ENCODE measurements at regions not wholly inside any gene's neighbourhood (a gene's known extent, or its start where the extent isn't known, plus 50 kb on each side); places are given as distances from the start of the nearest gene placed in this dataset.

DNA sequence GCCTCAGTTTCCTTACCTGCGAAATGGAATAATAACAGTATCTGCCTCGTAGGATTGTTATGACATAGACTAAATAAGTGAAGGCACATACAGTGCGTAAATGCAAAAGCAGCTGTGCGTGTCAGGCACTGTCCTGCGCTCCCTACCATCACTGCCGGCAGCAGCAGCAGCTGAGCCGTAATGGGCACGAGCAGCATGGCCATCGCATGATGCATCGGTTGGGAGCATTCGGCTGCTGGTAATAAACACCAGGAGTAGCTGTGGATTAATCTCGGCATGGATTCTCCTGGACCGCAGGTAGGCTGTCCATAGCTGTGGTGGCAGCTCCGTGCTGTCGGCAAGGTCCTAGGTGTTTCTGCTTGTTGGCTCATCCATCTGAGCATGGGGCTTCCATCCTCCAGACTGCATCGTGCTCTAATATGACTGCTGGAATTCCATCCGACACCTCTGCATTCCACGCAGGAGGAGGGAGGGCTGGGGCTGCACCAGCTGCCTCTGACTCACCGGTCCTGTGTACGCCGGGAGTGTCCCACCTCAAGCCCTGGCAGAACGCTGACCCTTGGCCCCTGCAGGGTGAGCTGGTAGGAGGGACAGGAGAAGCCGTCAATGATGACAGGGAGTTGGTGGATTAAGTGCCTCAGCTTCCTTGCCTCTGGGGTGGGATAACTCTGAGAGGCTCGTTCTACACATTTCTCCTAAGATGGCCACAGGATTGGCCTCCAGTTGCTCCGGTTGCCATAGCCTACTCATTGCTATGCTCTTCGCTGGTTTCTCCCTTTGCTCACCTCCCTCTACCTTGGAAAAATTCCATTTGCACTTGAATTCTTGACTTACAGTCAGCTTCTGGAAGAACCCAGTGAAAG lies 100.9 kb upstream of the PMEPA1 start:
- no peak overlapping the region for H3K27ac ChIP-seq (ENCODE audit: low read depth in 1 of 3, low read length in 2 of 3)
- no peaks in the 10 kb centered on the region for H3K36me3 ChIP-seq (ENCODE audit: control insufficient read depth in 3 of 3, insufficient read depth in 2 of 3, low read depth in 1 of 3, low read length in 3 of 3)
- no peaks in the 10 kb centered on the region for H3K27me3 ChIP-seq (ENCODE audit: control insufficient read depth in 3 of 3, insufficient read depth in 3 of 3, low read length in 3 of 3)
- DNase-seq (peak; percentile 61 to 67), FAIRE-seq (no peak)
- H3K4me3 ChIP-seq (ENCODE audit: low read depth in 1 of 3, low read length in 3 of 3), result no peak overlapping the region
- H3K4me1 ChIP-seq (ENCODE audit: control insufficient read depth in 3 of 3, insufficient read depth in 2 of 3, low read depth in 1 of 3, low read length in 2 of 3), result peaks cover 0 to 4% (median 0%) of the 10 kb centered on the region in 3 donors
- 53 to 81% (median 70%) methylated on average over 26 of the region's 26 CpGs for WGBS, 3 donors
- H3K9me3 ChIP-seq (ENCODE audit: control insufficient read depth in 2 of 2, insufficient read depth in 1 of 2, low read depth in 1 of 2, low read length in 1 of 2), result no peaks in the 10 kb centered on the region

- Histone ChIP-seq H3K9me3 (ENCODE audit: control insufficient read depth in 2 of 2, insufficient read depth in 1 of 2, low read depth in 1 of 2, low read length in 1 of 2) (no peaks in the 10 kb centered on the region), H3K27me3 (ENCODE audit: control insufficient read depth in 3 of 3, insufficient read depth in 3 of 3, low read length in 3 of 3) (peaks cover 0 to 4% (median 0%) of the 10 kb centered on the region in 3 donors), H3K4me1 (ENCODE audit: control insufficient read depth in 3 of 3, insufficient read depth in 2 of 3, low read depth in 1 of 3, low read length in 2 of 3) (peaks cover 0 to 4% (median 0%) of the 10 kb centered on the region in 3 donors), H3K4me3 (ENCODE audit: low read depth in 1 of 3, low read length in 3 of 3) (no peak overlapping the region), H3K36me3 (ENCODE audit: control insufficient read depth in 3 of 3, insufficient read depth in 2 of 3, low read depth in 1 of 3, low read length in 3 of 3) (no peaks in the 10 kb centered on the region), H3K27ac (ENCODE audit: low read depth in 1 of 3, low read length in 2 of 3) (no peak overlapping the region)
- FAIRE-seq (no peak), DNase-seq (no peak)
- 64 to 81% (median 66%) methylated on average over 14 of the region's 14 CpGs for WGBS, 3 donors
These were observed 99.9 kb upstream of the PMEPA1 start for GRCh38 chr20:57809661-57810172.

GRCh38 chr20:57809149-57809548 lies 99.3 kb upstream of the PMEPA1 start:
- 41 to 76% (median 54%) methylated on average over 5 of the region's 5 CpGs for WGBS, 3 donors
- Histone ChIP-seq H3K36me3 (ENCODE audit: control insufficient read depth in 3 of 3, insufficient read depth in 2 of 3, low read depth in 1 of 3, low read length in 3 of 3) (no peaks in the 10 kb centered on the region), H3K9me3 (ENCODE audit: control insufficient read depth in 2 of 2, insufficient read depth in 1 of 2, low read depth in 1 of 2, low read length in 1 of 2) (no peaks in the 10 kb centered on the region), H3K27ac (ENCODE audit: low read depth in 1 of 3, low read length in 2 of 3) (no peak overlapping the region), H3K4me3 (ENCODE audit: low read depth in 1 of 3, low read length in 3 of 3) (no peak overlapping the region), H3K27me3 (ENCODE audit: control insufficient read depth in 3 of 3, insufficient read depth in 3 of 3, low read length in 3 of 3) (peaks cover 0 to 4% (median 0%) of the 10 kb centered on the region in 3 donors), H3K4me1 (ENCODE audit: control insufficient read depth in 3 of 3, insufficient read depth in 2 of 3, low read depth in 1 of 3, low read length in 2 of 3) (peaks cover 0 to 4% (median 0%) of the 10 kb centered on the region in 3 donors)
- FAIRE-seq, result no peak
- DNase-seq, result no peak

- Histone ChIP-seq H3K9me3 (ENCODE audit: control insufficient read depth in 2 of 2, insufficient read depth in 1 of 2, low read depth in 1 of 2, low read length in 1 of 2) (no peaks in the 10 kb centered on the region), H3K27me3 (ENCODE audit: control insufficient read depth in 3 of 3, insufficient read depth in 3 of 3, low read length in 3 of 3) (peaks cover 0 to 4% (median 0%) of the 10 kb centered on the region in 3 donors), H3K4me1 (ENCODE audit: control insufficient read depth in 3 of 3, insufficient read depth in 2 of 3, low read depth in 1 of 3, low read length in 2 of 3) (peaks cover 0 to 4% (median 0%) of the 10 kb centered on the region in 3 donors), H3K4me3 (ENCODE audit: low read depth in 1 of 3, low read length in 3 of 3) (no peak overlapping the region), H3K27ac (ENCODE audit: low read depth in 1 of 3, low read length in 2 of 3) (no peak overlapping the region), H3K36me3 (ENCODE audit: control insufficient read depth in 3 of 3, insufficient read depth in 2 of 3, low read depth in 1 of 3, low read length in 3 of 3) (no peaks in the 10 kb centered on the region)
- FAIRE-seq (no peak), DNase-seq (no peak)
- WGBS, 3 donors, result 83 to 93% (median 85%) methylated on average over 9 of the region's 9 CpGs
These were observed 98.7 kb upstream of the PMEPA1 start for GRCh38 chr20:57808264-57809070.

DNA sequence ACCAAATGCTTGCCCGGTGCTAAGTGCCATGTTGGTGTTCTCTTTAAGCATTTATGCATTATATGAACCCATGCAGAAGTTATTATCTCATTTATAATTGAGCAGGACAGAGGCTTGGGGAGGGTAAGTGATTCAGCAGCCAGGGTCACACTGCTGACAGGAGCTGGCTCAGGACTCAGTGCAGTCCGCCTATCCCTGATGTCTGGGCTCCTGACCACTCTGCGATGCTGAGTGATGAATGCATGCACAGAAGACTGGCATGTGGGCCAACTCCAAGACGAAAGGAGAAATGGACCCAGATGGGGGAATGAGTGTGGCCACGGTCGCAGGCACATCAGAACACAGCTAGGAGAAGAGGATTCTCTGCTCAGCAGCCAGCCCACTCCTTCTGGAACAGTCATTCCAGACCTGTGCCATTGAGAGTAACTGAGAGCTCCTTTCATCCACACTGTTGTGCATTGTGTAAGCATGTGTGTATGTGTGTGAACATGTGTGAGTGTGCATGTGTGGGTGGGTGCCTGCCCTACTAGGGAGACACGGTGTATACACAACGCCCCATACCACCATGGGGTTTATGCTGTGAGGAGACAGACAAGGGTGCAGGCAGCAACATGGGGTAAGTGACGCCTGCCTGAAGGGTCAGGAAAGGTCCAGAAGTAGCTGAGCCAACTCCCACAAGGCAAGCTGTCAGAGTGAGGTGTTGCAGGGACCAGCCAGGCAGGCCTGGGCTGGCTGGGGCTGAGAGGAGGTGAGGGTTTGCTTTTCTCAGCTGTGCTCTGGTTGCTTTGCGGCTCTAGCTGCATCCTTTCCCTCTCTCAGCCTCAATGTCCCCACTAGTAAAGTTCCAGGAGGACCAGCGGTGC lies 97.8 kb upstream of the PMEPA1 start:
- Histone ChIP-seq H3K27ac (ENCODE audit: low read depth in 1 of 3, low read length in 2 of 3) (no peak overlapping the region), H3K27me3 (ENCODE audit: control insufficient read depth in 3 of 3, insufficient read depth in 3 of 3, low read length in 3 of 3) (peaks cover 0 to 4% (median 0%) of the 10 kb centered on the region in 3 donors), H3K9me3 (ENCODE audit: control insufficient read depth in 2 of 2, insufficient read depth in 1 of 2, low read depth in 1 of 2, low read length in 1 of 2) (no peaks in the 10 kb centered on the region), H3K4me3 (ENCODE audit: low read depth in 1 of 3, low read length in 3 of 3) (no peak overlapping the region), H3K4me1 (ENCODE audit: control insufficient read depth in 3 of 3, insufficient read depth in 2 of 3, low read depth in 1 of 3, low read length in 2 of 3) (peaks cover 0 to 4% (median 0%) of the 10 kb centered on the region in 3 donors), H3K36me3 (ENCODE audit: control insufficient read depth in 3 of 3, insufficient read depth in 2 of 3, low read depth in 1 of 3, low read length in 3 of 3) (no peaks in the 10 kb centered on the region)
- FAIRE-seq (no peak), DNase-seq (no peak)
- 86 to 90% (median 90%) methylated on average over 11 of the region's 11 CpGs for WGBS, 3 donors

GRCh38 chr20:57806975-57807374 lies 97.2 kb upstream of the PMEPA1 start:
- FAIRE-seq, result no peak
- Histone ChIP-seq H3K36me3 (ENCODE audit: control insufficient read depth in 3 of 3, insufficient read depth in 2 of 3, low read depth in 1 of 3, low read length in 3 of 3) (no peaks in the 10 kb centered on the region), H3K9me3 (ENCODE audit: control insufficient read depth in 2 of 2, insufficient read depth in 1 of 2, low read depth in 1 of 2, low read length in 1 of 2) (no peaks in the 10 kb centered on the region), H3K27ac (ENCODE audit: low read depth in 1 of 3, low read length in 2 of 3) (no peak overlapping the region), H3K4me1 (ENCODE audit: control insufficient read depth in 3 of 3, insufficient read depth in 2 of 3, low read depth in 1 of 3, low read length in 2 of 3) (peaks cover 0 to 4% (median 0%) of the 10 kb centered on the region in 3 donors), H3K4me3 (ENCODE audit: low read depth in 1 of 3, low read length in 3 of 3) (no peak overlapping the region), H3K27me3 (ENCODE audit: control insufficient read depth in 3 of 3, insufficient read depth in 3 of 3, low read length in 3 of 3) (peaks cover 0 to 4% (median 0%) of the 10 kb centered on the region in 3 donors)
- 90 to 91% (median 91%) methylated on average over 4 of the region's 4 CpGs for WGBS, 3 donors
- DNase-seq, result no peak

DNA sequence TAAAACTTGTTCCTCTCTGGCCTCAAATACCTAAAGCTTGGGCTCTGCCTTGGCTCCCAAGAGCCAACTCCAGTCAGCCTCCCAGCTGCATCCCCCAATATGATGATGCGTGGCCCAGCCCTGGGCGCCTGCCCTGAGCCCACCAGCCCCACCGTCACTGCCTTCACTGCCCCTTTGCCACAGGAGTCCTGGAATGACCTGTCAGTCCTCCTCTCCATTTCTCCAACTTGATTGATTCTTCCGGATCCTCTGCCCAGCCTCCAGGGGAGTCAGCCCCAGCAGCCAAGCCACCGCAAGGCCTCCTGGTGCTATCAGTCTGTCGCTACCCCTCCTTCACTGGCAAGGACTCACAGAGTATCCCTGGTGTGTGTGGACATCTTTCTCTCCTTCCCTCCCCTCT lies 96.7 kb upstream of the PMEPA1 start:
- no peak for FAIRE-seq
- no peak overlapping the region for H3K27ac ChIP-seq (ENCODE audit: low read depth in 1 of 3, low read length in 2 of 3)
- H3K36me3 ChIP-seq (ENCODE audit: control insufficient read depth in 3 of 3, insufficient read depth in 2 of 3, low read depth in 1 of 3, low read length in 3 of 3), result no peaks in the 10 kb centered on the region
- WGBS, 3 donors, result 86 to 91% (median 90%) methylated on average over 6 of the region's 6 CpGs
- no peak for DNase-seq
- H3K4me1 ChIP-seq (ENCODE audit: control insufficient read depth in 3 of 3, insufficient read depth in 2 of 3, low read depth in 1 of 3, low read length in 2 of 3), result peaks cover 0 to 4% (median 0%) of the 10 kb centered on the region in 3 donors
- no peaks in the 10 kb centered on the region for H3K9me3 ChIP-seq (ENCODE audit: control insufficient read depth in 2 of 2, insufficient read depth in 1 of 2, low read depth in 1 of 2, low read length in 1 of 2)
- H3K4me3 ChIP-seq (ENCODE audit: low read depth in 1 of 3, low read length in 3 of 3), result no peak overlapping the region
- H3K27me3 ChIP-seq (ENCODE audit: control insufficient read depth in 3 of 3, insufficient read depth in 3 of 3, low read length in 3 of 3), result peaks cover 0 to 4% (median 0%) of the 10 kb centered on the region in 3 donors

All from small intestine (tissue), 7 donors.